HG02571 (cell line): ENCODE measurements at regions not wholly inside any gene's neighbourhood (a gene's known extent, or its start where the extent isn't known, plus 50 kb on each side); places are given as distances from the start of the nearest gene placed in this dataset.

Experiments used
- ATAC-seq: cut with Tn5 transposase; IDR thresholded peaks from one replicate; pipeline ENCODE4 v1.9.1; 2021; ENCODE audit warnings: mild to moderate bottlenecking, moderate library complexity; ENCODE audit not compliant: unreplicated experiment

DNA sequence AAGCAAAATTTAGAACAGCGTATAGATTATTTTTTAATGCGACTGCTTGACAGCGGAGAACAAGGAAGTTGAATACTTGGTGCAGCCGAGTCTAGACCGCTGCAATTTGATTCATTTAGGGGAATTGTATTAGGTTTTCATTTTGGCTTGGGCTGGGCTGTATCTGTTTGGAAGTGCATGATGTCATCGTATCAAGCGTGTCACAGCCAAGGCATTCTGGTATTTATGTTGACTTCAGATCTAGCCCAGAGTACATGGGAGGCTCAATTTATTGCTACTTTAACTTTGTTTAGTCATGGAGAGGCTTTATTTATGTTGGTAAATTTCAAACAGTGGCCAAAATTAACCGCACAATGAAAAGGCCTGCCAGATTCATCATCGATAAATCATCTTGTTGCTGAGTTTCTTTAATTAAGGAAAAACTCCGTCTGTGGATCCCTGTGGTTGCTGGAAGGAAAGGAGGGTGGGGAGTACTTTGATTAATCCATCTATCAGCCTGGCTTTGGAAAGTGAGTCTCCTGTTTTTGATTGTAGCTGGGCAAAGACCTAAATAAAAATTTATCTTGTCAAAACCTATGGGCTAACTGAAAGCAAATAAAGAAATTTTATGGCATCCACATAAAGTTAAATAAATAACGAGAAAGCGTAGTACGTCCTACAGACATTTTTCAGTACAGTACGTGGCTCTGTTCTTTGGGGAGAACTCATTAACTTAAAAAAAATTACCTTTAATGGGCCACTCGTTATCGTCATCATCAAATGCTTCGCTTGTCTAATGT, 230.4 kb upstream of the SPRED2 start:
- ATAC-seq = no peak

DNA sequence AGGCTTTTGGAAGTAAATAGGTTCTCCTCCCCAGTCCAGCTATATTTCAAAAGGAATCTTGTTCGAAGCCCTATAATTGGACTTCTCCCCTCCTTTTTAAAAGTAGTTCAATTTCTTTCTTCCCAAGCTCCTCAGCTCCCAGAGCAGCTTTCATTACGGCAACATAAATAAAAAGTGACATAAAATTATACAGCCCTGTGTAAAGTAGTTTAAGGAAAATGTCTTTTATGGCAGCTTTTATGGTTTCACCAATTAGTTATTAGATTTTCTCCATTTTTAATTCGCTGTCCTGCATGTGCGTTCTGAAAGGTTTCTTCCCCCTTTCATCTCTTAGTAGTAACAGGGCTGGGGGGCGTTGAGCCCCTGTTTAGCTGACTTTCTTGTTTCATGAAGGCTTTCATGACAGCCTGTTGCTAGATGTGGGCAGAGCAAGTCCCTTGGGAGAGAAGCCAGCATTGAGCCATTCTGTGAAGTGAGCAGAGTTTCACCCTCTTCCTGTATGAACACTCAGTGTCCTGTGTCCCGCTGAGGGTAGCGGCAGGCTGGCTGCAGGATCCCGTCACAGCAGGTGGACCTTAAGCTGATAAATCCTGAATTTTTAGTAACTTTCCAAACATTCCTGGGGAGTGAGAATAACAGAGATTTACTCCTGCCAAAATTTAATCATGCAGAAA, 229.7 kb upstream of the SPRED2 start:
- no peak for ATAC-seq

DNA sequence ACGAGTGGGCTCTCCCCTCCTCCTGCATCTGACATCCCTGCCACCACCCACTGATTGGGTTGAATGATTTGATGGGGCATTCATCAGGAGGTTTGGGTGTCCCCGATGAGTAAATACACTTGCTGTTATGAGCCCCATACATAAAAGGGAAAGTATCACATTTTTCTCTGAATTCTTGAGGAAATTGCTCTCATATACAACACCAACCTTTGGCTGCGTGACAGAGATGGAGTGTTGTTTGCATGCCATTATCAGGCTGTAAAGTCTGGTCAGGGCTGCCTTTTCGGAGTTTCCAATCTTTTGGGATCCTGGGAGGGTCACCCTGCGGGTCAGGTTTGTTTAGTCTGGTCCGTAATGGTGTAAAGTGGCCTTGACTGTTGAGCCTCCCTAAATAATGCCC, 227.9 kb upstream of the SPRED2 start:
- no peak for ATAC-seq

DNA sequence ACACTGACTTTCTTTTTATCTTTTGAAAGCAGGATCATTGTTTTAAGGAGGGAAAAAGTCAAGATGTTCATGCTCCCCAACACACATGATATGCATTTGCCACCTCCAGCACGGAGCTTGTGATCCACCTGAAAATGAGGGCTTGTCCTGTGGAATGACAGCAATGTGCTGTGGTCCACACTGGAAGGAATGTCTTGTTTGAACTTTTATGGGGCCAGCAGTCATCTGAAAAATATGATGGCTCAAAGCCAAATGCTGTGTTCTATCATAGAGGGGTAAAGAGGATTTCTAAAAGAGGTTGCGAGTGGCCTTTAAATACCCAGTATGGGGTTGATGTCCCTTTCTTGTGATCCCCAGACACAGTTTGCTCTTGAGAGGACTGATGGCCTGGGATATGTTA, 226.5 kb upstream of the SPRED2 start:
- ATAC-seq = no peak

DNA sequence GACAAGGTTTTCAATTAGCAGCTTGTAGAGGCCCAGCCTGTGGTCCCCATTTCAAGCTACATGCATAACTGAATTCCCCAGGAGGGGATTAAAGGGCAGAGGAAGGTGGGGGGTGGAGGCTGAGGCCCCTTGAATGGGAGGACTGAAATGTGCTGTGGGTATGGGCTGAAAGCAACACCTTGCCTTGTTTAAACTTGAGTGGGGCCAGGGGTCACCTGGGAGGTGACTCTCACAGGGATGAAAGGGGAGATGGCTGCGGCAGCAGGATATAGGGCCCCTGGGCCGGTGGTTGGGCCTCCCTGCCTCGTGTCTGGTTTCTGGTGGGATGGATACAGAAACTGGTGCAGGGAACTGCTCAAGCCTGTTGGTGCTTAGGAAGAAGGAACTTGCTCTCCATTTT, 225.9 kb upstream of the SPRED2 start:
- ATAC-seq = no peak

DNA sequence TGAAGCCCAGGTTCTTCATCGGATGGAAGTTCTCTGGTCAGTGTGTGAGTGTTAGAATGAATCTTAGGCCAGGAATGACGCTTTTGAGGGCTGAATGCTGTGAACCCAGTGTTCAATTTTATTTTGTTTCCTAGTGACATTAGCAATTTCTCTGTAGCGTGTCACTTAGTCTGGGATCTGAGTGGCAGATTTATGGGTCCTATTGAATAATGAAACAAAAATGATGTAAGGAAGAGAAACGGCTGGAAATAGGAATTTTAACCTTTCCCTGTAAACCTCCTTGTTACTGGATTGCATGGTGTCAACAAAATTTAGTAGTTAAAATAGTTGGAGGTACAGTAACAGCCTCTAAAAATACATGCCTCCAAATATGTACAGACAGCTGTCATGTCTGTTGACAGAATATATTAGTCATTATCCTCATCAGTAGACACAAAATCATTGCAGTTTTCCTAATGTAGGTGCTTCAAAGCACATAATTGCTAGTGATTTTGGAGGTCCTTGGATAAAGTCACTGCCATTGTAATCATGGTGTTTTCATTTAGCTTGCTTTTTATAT, 223.8 kb upstream of the SPRED2 start:
- ATAC-seq = no peak

DNA sequence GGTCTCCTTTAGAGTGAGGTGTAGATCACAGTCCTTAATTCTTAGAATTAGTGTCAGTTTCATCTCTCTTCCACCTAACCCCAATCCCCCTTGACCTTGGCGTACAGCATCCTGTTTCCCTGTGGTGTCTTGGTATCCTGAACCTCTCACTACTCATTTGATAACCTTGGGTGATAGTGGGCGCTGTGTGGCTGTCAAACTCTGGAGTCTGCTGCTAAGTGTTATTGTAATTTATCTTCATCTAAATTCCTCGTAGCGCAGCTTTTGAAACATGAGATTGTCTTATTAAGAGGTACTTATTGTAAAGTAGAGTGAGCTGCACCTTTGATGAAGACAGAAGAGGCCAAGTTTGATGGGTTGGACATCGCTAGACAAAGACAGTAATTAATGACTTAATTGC, 222.6 kb upstream of the SPRED2 start:
- ATAC-seq = no peak

DNA sequence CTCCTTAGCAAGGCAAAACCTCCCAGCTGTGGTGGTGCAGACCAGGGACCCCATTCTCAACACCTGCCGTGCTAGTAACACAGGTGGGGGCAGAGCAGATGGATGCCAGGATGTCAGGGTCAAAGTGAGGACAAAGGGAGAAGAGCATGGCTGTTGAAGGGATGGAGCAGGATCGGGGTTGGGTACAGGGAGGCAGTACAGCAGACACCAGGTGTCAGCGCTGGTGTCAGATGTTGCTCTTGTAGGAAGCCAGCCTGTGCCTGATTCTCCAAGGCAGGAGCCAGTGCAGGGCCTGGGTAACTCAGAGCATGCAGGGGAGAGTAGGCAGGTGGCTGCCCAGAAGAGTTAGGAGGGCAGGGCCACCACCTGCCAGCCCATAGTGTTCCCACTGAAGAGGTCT, 222.1 kb upstream of the SPRED2 start:
- ATAC-seq = no peak

DNA sequence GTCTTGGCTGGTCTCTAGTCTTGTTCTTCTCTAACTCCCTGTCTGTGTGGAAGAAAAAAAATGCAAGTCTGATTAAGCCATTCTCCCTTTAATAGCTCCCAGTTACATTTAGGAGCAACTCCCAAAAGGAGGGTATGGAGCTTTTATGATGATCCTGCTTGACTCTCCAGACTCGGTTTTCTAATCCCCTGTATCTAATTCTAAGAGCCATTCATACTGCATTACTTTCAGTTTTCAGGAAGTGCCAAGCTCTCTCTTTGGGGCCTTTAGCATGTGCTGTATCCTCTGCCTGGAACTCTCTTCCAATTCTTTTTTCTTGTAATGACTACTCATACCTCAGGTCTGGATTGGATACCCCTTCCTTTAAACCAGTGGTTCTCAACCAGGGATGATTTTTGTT, 219.7 kb upstream of the SPRED2 start:
- ATAC-seq = no peak

DNA sequence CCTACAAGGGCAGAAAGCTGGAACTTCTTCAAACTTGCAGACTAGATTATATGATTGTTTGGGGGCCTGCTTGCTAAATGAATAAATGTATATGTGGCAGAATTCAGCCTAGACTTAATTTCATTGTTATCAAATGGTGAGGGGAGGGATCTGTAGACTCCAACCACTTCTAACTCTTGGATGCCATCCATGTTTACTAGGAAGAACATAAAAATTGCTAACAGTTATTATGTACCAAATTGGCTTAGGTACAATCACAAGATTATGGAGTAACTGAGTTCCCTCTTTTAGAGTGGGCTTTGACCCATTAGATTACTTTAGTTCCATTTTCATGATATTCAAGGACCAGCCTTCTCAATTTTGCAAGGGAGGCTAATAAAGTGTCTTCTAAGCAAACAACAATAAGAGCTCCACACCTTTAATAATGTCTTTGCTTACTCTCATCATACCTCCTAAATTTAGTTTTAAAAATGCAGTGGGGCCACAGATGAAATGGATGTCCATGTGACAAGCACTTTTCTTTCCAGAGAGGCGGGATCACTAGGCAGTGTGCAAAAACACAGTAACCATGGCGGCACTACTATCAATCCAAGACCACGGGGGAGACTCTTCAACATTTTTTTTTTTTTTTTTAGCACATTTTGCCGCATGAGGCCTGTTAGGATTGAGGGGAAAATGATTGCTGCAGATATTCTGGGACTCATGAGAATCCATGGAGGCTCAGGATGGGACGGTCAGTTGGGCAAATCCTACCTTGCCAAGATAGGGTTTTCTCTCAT, 217.6 kb upstream of the SPRED2 start:
- ATAC-seq = no peak

DNA sequence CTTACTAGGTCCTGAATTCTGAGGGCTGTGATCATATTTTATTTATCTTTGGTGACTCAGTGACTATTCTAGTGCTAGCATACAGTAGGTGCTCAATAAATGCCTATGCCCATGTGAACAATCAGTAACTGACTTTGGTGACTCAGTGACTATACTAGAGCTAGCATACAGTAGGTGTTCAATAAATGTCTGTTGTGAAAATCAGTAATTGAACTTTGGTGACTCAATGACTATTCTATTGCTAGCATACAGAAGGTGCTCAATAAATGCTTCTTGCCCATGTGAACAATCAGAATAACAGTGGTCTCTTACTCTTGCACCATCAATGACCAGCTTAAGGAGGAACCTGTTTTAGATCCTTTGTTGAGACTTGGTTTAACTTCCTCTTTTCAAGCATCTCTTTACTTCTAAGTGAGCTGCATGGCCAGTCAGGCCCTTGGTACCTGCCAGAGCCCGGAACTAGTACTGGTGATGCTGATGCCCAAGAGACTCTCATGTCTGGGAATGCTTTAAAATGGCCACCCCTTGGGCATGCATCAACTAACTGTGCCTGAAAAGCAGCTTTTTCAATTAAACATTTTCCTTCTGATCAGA, 214.9 kb upstream of the SPRED2 start:
- no peak for ATAC-seq

DNA sequence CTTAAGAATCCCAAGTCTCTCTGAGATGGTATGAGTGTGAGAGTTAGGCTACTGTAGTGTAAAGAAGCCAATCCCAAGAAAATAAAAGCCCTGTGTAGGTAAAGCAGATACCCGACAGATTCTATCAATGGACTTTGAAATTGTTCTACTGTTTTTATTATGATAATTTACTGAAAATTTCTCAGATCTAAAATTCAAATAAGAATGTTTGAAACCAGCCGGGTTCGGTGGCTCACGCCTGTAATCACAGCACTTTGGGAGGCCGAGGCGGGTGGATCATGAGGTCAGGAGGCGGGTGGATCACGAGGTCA, 208.3 kb upstream of the SPRED2 start:
- ATAC-seq = no peak

DNA sequence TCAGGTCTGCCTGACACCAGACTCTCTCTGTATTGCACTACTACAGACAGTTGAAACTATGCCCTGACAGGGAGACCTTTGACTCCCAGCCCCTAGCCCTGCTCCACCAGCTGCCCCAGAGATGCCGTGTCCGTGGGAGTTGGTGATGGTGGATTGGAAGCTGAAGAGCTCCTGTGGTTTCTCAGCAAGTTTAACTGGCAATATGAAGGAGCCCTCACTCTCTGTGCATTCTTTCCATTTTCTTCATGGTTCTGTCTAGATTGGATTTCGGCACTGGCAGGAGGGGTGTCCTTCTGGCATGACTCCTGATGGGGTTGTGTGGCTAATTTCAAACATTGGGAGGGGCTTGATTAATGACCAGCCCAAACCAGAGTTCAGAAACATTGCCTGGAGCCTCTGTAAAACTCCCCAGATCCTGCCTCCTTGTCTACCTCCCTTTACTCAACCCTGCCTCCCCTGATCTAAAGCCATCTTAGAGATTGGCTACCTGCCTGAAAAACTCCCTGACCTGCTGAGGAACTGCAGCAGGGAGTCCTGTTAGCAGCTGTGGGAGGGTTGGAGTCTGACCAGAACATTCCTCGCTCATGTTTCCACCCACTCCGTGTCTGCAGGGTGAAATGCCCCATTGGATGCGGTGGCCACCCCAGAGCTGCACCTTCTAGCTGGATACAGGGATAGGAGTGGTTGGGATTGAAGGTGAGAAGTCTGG, 206.9 kb upstream of the SPRED2 start:
- no peak for ATAC-seq

DNA sequence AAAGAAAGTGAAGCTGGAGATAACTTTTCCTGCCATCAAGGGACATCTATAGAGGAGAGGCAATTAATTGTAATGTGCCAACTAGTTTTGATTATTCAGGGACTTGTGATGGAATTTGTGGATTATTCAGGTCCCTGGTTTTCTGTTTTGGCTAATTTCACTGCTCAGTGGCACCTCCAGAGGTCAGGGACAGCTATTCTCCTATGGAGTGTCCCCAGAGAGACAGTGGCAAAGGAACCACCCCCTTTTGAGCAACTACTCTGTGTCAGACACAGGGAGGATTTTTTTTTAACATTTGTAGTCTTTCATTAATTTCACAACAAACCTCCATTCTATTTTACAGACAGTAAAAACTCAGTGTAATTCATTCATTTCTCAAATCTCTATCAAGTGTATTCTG, 206.0 kb upstream of the SPRED2 start:
- ATAC-seq = no peak

DNA sequence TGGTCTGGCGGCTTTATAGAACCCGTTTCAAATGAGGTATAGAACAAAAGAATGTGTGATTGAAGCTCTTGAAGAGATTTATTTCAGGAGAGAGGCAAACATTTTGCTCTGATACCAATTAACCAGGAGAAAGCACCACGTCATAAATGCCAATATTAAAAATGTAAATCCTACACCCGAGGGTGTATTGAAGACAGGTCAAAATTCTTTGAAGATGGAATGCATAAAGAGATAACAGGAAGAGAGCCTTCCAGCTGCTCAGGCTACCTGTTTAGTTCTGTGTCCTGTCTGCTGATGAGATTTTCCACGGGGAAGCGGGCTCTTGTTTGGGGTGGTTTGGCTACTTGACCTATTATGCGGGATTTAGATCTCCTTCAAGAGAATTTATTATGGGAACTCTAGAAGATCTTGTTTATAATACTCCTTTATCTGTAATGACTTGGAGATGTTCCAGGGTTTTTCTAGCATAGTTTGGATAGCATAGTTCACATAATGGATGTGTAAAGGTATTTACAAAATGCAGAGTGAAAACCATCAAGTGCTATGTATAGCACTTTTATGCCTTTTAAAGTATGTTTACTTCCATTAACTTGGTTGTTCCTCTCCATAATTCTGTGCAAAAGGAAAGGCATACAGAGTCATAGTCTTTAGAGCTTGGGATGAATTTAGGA, 204.5 kb upstream of the SPRED2 start:
- no peak for ATAC-seq

DNA sequence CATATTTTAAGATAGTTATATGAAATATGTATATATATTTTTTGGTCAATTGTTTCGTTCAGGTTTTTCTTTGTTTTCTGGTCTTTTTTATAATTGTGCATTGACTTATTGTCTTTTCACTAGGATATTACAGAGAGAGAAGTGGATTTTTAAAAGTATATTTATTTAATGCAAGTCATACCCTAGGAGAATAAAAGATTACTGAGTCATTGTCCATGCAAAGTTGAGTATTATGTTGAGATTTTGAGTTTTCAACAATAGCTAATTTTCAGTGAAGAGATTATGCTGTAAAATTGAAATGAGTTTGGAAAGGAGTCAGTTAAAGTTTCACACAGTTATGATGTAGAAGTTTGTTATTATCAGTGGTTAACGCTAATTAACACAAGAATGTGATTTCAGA, 203.6 kb upstream of the SPRED2 start:
- ATAC-seq = no peak

DNA sequence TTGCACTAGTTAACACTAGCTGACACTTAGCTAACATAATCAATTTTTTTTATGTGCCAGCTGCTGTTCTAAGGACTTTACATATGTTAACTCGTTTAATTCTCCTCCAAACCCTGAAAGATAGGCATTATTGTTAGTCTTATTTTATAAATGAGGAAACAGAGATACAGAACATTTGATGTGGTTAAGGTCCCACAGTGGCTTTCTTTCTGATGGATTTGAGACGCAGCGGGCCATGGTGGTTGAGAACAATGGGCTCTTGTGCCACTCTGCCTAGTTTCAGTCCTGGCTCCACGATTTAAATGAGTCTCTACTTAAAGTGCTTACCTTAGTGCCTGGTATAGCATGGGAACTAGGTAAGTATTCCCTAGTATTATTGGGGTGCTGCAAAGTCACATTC, 201.9 kb upstream of the SPRED2 start:
- no peak for ATAC-seq

DNA sequence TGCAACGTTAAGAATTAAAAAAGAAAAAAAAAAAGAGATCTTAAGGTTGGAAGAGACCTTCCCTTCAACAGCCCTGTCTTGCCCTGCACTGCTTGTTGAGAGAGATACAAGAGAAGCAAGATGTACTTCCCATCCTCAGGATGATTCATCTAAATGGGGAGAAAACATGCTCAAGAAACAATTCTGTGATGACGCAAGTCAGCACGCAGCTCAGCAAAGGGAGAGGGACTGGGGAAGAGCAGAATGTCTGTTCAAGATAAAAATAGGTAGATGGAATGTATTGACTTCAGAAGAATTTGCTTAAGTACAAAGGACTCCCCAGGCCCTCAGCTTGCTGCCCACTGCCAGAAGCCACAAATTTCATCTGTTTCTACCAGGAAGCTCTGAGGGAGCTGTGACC, 198.2 kb upstream of the SPRED2 start:
- no peak for ATAC-seq

DNA sequence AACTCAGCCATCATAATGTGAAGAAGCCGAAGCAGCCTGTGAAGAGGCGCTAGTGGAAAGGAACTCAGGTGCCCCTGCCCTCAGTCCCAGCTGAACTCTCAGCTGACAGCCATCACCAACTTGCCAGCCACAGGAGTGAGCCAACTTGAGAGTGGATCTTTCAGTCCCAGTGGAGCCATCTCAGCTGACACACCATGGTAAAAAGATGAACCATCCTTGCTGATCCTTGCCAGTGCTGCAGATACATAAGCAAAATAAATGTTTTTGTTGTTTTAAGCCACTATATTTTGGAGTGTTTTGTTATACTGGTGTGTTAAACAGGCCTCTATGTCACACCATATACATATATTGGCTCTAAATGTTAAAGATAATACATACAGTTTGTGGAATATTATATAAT, 195.8 kb upstream of the SPRED2 start:
- no peak for ATAC-seq

DNA sequence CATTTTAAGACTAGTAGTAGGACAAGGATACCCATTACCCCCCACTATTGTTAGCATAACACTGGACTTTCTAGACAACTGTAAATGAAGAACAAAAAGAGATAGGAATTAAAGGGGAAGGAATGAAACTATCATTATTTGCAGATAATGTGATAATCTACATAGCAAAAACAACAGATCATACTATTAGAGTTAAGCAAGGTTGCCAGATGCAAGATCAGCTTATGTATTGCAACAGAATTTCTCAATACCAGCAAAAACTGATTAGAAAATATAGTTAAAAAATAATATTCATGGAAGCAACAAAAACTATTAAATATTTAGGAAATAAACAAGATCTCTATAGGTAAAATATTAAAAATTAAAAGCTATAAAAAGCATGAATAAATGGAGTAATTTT, 194.4 kb upstream of the SPRED2 start:
- no peak for ATAC-seq
